B cell (primary cell): ENCODE measurements at regions not wholly inside any gene's neighbourhood (a gene's known extent, or its start where the extent isn't known, plus 50 kb on each side); places are given as distances from the start of the nearest gene placed in this dataset.

ENCODE experiments used
- EZH2 ChIP-seq: IDR thresholded peaks from 2 replicates; pipeline ENCODE4 v1.6.1; 2012; ENCODE audit warnings: borderline replicate concordance, low read depth, mild to moderate bottlenecking, moderate library complexity, low read length; ENCODE audit not compliant: insufficient read depth, poor library complexity, severe bottlenecking
- TF ChIP-seq, protein P1 (sequence below): fragments of 200-600 bp; IDR thresholded peaks from one replicate; pipeline ENCODE4 v1.8.0; 2022; ENCODE audit warnings: antibody characterized with exemption, mild to moderate bottlenecking

DNA sequence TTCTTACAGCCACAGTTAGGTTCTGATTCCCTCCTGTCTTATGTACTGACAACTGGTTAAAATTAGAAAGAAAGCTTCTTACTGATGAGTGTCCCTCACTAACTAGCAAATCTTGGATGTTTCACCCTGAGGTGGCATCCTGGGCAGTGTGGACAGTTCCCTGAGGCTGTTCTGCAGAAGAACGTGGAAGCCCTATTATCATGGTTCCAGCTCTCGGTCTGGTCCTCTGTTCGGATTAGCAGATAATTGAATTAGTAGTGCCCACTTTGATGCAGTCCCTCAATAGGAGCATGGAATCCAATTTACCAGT is 381.7 kb upstream of the NT5C1B start:
- TF ChIP-seq, protein P1, sequence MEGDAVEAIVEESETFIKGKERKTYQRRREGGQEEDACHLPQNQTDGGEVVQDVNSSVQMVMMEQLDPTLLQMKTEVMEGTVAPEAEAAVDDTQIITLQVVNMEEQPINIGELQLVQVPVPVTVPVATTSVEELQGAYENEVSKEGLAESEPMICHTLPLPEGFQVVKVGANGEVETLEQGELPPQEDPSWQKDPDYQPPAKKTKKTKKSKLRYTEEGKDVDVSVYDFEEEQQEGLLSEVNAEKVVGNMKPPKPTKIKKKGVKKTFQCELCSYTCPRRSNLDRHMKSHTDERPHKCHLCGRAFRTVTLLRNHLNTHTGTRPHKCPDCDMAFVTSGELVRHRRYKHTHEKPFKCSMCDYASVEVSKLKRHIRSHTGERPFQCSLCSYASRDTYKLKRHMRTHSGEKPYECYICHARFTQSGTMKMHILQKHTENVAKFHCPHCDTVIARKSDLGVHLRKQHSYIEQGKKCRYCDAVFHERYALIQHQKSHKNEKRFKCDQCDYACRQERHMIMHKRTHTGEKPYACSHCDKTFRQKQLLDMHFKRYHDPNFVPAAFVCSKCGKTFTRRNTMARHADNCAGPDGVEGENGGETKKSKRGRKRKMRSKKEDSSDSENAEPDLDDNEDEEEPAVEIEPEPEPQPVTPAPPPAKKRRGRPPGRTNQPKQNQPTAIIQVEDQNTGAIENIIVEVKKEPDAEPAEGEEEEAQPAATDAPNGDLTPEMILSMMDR, result no peak
- TF ChIP-seq EZH2, result no peak
